PC-3 (cell line): ENCODE measurements at regions not wholly inside any gene's neighbourhood (a gene's known extent, or its start where the extent isn't known, plus 50 kb on each side); places are given as distances from the start of the nearest gene placed in this dataset.

ENCODE experiments used
- ATAC-seq: fragments of 200-7000 bp; cut with Tn5 transposase; 2 replicates; pipeline ENCODE4 v1.9.1; 2020; ENCODE audit warnings: mild to moderate bottlenecking, moderate library complexity
- BruUV-seq: library from RNA; stranded (reverse); fragments of 400-500 nt; replicated peaks from 2 replicates; lab custom pipeline; 2021; lab: Mats Ljungman, UMichigan
- CTCF ChIA-PET: fragments of 300-600 bp; sonication (Branson Sonifier 250); formaldehyde crosslinking; loops from one replicate; lab custom pipeline; 2022; ENCODE audit warnings: antibody characterized with exemption; lab: Charles Lee
- POLR2A ChIA-PET: fragments of 300-600 bp; sonication (Branson Sonifier 250); formaldehyde crosslinking; loops from one replicate; lab custom pipeline; 2022; ENCODE audit warnings: antibody characterized with exemption; ENCODE audit not compliant: unreplicated experiment; lab: Charles Lee
- DNase-seq: peaks from one replicate; pipeline ENCODE4 v3.0.0-alpha.2; 2015
- H2AFZ ChIP-seq: fragments of 300-600 bp; sonication (generic); 2 replicates; pipeline ENCODE4 v1.6.0; 2016; ENCODE audit warnings: antibody characterized with exemption, low read length
- H3F3A ChIP-seq: fragments of 300-600 bp; sonication (generic); one replicate; pipeline ENCODE4 v1.6.0; 2017; ENCODE audit warnings: antibody characterized with exemption, low read length, control low read depth, mild to moderate bottlenecking; ENCODE audit not compliant: unreplicated experiment
- H3K27ac ChIP-seq: fragments of 300-600 bp; sonication (generic); 2 replicates; pipeline ENCODE4 v1.5.1; 2016; ENCODE audit warnings: mild to moderate bottlenecking, low read length
- H3K27me3 ChIP-seq: fragments of 300-600 bp; sonication (generic); 2 replicates; pipeline ENCODE4 v1.6.1; 2016; ENCODE audit warnings: low read length, mixed read lengths
- H3K36me3 ChIP-seq: fragments of 300-600 bp; sonication (generic); 2 replicates; pipeline ENCODE4 v1.6.1; 2016; ENCODE audit warnings: low read depth, mixed run types, low read length, mixed read lengths
- H3K4me1 ChIP-seq: fragments of 300-600 bp; sonication (generic); 2 replicates; pipeline ENCODE4 v1.5.1; 2016; ENCODE audit warnings: low read length; ENCODE audit not compliant: insufficient read depth
- H3K4me2 ChIP-seq: fragments of 300-600 bp; sonication (generic); 2 replicates; pipeline ENCODE4 v1.6.0; 2016; ENCODE audit warnings: low read length
- H3K4me3 ChIP-seq: fragments of 300-600 bp; sonication (generic); 2 replicates; pipeline ENCODE4 v1.5.1; 2016; ENCODE audit warnings: mild to moderate bottlenecking, low read length, mixed read lengths
- H3K79me2 ChIP-seq: fragments of 300-600 bp; sonication (generic); 2 replicates; pipeline ENCODE4 v1.6.1; 2017; ENCODE audit warnings: low read length, mixed read lengths
- H3K9ac ChIP-seq: fragments of 300-600 bp; sonication (generic); 2 replicates; pipeline ENCODE4 v1.6.0; 2016; ENCODE audit warnings: mild to moderate bottlenecking, low read length
- H3K9me2 ChIP-seq: fragments of 300-600 bp; sonication (generic); replicated peaks from 2 replicates; pipeline ENCODE4 v1.6.1; 2016; ENCODE audit warnings: mixed run types, low read length, mixed read lengths
- H3K9me3 ChIP-seq: fragments of 300-600 bp; sonication (generic); 2 replicates; pipeline ENCODE4 v1.6.1; 2016; ENCODE audit warnings: low read length, mixed read lengths
- H4K20me1 ChIP-seq: fragments of 300-600 bp; sonication (generic); 2 replicates; pipeline ENCODE4 v1.6.1; 2016; ENCODE audit warnings: low read length, mixed read lengths
- EZH2 ChIP-seq: fragments of 300-600 bp; sonication (generic); IDR thresholded peaks from one replicate; pipeline ENCODE4 v1.6.1; 2017; ENCODE audit warnings: antibody characterized with exemption, mild to moderate bottlenecking, low read length; ENCODE audit not compliant: unreplicated experiment
- EZH2phosphoT487 ChIP-seq: fragments of 300-600 bp; sonication (generic); IDR thresholded peaks from 2 replicates; pipeline ENCODE4 v1.6.1; 2018; ENCODE audit warnings: mild to moderate bottlenecking, antibody characterized with exemption, low read length, borderline replicate concordance
- intact Hi-C: fragments of 100-400 bp; cut with micrococcal nuclease; formaldehyde crosslinking; loops from 2 replicates; pipeline ENCODE4 v1.9.0; 2023
- TF ChIP-seq, protein P1 (sequence below): fragments of 300-600 bp; sonication (generic); conservative IDR thresholded peaks from 2 replicates; pipeline ENCODE4 v1.5.1; 2017; ENCODE audit warnings: antibody characterized with exemption, low read depth, mild to moderate bottlenecking, low read length

DNA sequence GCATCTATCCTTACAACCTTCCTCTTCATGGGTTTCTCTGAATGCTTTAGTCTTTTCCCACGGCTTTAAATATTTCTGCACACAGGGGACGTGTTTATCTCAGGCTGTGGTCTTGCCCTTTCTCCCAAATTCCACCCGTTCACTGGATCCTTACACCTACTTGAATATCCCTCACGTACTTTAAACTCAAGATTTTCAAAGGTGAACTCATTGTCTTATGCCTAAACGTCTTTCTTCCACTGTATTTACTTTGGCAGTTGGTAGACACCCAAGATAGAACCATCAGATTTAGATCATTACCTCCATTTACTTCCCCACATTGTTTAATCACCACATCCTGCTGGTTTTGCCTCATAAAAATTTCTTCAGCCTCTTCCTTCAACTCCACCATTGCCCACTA lies 269.2 kb downstream of the CBLL2 start:
- peak overlapping the region; percentile 35; the same call in 1 of the 2 replicates for H3K4me2 ChIP-seq
- no peaks in the 10 kb centered on the region for H3K27me3 ChIP-seq
- no peaks in the 10 kb centered on the region for H3K36me3 ChIP-seq
- no peaks in the 10 kb centered on the region for H3K9me2 ChIP-seq
- peak; percentile 53 for DNase-seq
- no peaks in the 10 kb centered on the region for H3K79me2 ChIP-seq
- ATAC-seq, result no peak; the same call in 1 of the 2 replicates
- no TSS peak for BruUV-seq
- TF ChIP-seq EZH2 (no peak), EZH2phosphoT487 (no peak)
- TF ChIP-seq, protein P1, sequence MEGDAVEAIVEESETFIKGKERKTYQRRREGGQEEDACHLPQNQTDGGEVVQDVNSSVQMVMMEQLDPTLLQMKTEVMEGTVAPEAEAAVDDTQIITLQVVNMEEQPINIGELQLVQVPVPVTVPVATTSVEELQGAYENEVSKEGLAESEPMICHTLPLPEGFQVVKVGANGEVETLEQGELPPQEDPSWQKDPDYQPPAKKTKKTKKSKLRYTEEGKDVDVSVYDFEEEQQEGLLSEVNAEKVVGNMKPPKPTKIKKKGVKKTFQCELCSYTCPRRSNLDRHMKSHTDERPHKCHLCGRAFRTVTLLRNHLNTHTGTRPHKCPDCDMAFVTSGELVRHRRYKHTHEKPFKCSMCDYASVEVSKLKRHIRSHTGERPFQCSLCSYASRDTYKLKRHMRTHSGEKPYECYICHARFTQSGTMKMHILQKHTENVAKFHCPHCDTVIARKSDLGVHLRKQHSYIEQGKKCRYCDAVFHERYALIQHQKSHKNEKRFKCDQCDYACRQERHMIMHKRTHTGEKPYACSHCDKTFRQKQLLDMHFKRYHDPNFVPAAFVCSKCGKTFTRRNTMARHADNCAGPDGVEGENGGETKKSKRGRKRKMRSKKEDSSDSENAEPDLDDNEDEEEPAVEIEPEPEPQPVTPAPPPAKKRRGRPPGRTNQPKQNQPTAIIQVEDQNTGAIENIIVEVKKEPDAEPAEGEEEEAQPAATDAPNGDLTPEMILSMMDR, result no peak
- POLR2A ChIA-PET, result no interaction called here
- no peak overlapping the region for H3K4me3 ChIP-seq
- H3K27ac ChIP-seq, result peak overlapping the region; percentile 58
- no peak overlapping the region for H3K9ac ChIP-seq
- no peaks in the 10 kb centered on the region for H4K20me1 ChIP-seq
- intact Hi-C loops, result no loop called here
- H3F3A ChIP-seq, result no peaks in the 10 kb centered on the region
- H3K4me1 ChIP-seq, result peaks cover 22% of the 10 kb centered on the region
- H3K9me3 ChIP-seq, result no peaks in the 10 kb centered on the region
- CTCF ChIA-PET, result no interaction called here
- 0 out of 2 replicates have a peak overlapping the region, but pooled peaks have one; percentile 11 for H2AFZ ChIP-seq

DNA sequence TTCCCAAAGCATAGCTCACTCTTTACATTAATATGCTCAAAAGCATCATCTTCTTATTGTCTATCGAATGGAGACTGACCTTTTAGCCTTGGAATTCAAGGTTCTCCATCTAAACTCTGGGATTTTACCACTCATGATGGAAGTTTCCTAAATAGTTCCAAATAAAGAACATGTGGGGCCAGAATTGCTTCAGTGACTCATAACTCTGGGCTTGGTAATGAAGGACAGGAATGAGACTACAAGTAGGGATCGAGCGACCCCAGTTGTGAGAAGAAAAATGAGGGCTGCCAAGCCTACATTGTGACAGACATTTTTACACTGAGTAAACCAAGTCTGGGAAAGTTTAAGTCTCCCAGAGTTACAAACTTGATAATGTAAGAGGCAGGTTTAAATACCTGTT lies 269.9 kb downstream of the CBLL2 start:
- no peak for ATAC-seq
- H3K9ac ChIP-seq, result no peak overlapping the region
- no TSS peak for BruUV-seq
- H3K4me1 ChIP-seq, result peaks cover 19% of the 10 kb centered on the region
- no peaks in the 10 kb centered on the region for H3K79me2 ChIP-seq
- TF ChIP-seq EZH2, result no peak
- ChIA-PET POLR2A (no interaction called here), CTCF (no interaction called here)
- H2AFZ ChIP-seq, result no peak overlapping the region
- no peak overlapping the region for H3K4me3 ChIP-seq
- H3K27ac ChIP-seq, result peak overlapping the region; percentile 43
- no peaks in the 10 kb centered on the region for H3F3A ChIP-seq
- H3K36me3 ChIP-seq, result no peaks in the 10 kb centered on the region
- no peak overlapping the region for H3K4me2 ChIP-seq
- H3K9me3 ChIP-seq, result no peaks in the 10 kb centered on the region
- DNase-seq, result peak; percentile 12
- H3K9me2 ChIP-seq, result no peaks in the 10 kb centered on the region
- no peaks in the 10 kb centered on the region for H4K20me1 ChIP-seq
- no peaks in the 10 kb centered on the region for H3K27me3 ChIP-seq
- intact Hi-C loops, result no loop called here

DNA sequence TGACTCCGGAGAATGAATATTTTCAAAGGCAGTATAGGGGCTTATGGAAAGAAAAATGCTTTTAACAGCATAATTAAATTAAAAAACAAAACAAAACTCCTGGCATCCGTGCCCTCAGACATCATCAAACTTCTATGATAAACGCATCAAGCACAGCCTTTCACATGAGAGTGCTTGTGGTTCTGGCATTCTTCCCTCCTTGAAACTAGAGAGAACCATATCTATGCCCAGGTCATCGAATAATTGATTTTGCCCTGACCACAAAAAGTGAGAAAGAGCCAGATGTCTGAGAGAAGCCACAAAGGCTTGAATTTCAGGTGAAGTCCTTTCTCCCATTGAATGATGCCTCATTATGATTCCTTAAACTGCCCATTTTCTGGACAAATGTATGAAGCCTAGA lies 286.8 kb downstream of the CBLL2 start:
- ChIA-PET CTCF (no interaction called here), POLR2A (no interaction called here)
- Histone ChIP-seq H3K36me3 (no peaks in the 10 kb centered on the region), H2AFZ (no peak overlapping the region), H3K79me2 (no peaks in the 10 kb centered on the region), H3K4me2 (no peak overlapping the region), H3K4me3 (no peak overlapping the region), H3K27me3 (no peaks in the 10 kb centered on the region), H3K9me3 (no peaks in the 10 kb centered on the region), H4K20me1 (no peaks in the 10 kb centered on the region), H3K9ac (no peak overlapping the region), H3K27ac (no peak overlapping the region), H3F3A (no peaks in the 10 kb centered on the region), H3K9me2 (no peaks in the 10 kb centered on the region), H3K4me1 (no peaks in the 10 kb centered on the region)
- intact Hi-C loops, result no loop called here
- DNase-seq, result peak; percentile 3
- no TSS peak for BruUV-seq
- no peak for ATAC-seq
- TF ChIP-seq, protein P1, result no peak
- TF ChIP-seq EZH2 (no peak), EZH2phosphoT487 (no peak)
